OCI-LY7 (cell line): ENCODE measurements at regions not wholly inside any gene's neighbourhood (a gene's known extent, or its start where the extent isn't known, plus 50 kb on each side); places are given as distances from the start of the nearest gene placed in this dataset.

Experiments used
- BruUV-seq: library from RNA; stranded (reverse); fragments of 400-500 nt; replicated peaks from 2 replicates; lab custom pipeline; 2021; lab: Mats Ljungman, UMichigan
- CTCF ChIA-PET: fragments of 300-600 bp; sonication (Branson Sonifier 250); formaldehyde crosslinking; loops from one replicate; lab custom pipeline; 2022; ENCODE audit warnings: antibody characterized with exemption; ENCODE audit not compliant: unreplicated experiment; lab: Charles Lee
- POLR2A ChIA-PET: fragments of 300-600 bp; sonication (Branson Sonifier 250); formaldehyde crosslinking; loops from one replicate; lab custom pipeline; 2022; ENCODE audit warnings: antibody characterized with exemption; lab: Charles Lee
- DNase-seq: peaks from one replicate; pipeline ENCODE4 v3.0.0-alpha.2; 2015; ENCODE audit warnings: low spot score
- H2AFZ ChIP-seq: fragments of 200-600 bp; sonication (generic), shearing (Covaris generic); 2 replicates; pipeline ENCODE4 v1.6.1; 2014; ENCODE audit warnings: mild to moderate bottlenecking, antibody characterized with exemption, low read length, moderate library complexity
- H3K27ac ChIP-seq: fragments of 200-600 bp; sonication (generic); 2 replicates; pipeline ENCODE4 v1.5.1; 2014; ENCODE audit warnings: mixed run types, low read depth, mild to moderate bottlenecking, moderate library complexity, low read length, inconsistent platforms; ENCODE audit not compliant: poor library complexity, severe bottlenecking
- H3K36me3 ChIP-seq: fragments of 200-600 bp; sonication (generic); 2 replicates; pipeline ENCODE4 v1.6.1; 2014; ENCODE audit warnings: mild to moderate bottlenecking, antibody characterized with exemption, low read length, moderate library complexity, mixed read lengths; ENCODE audit not compliant: insufficient read depth
- H3K4me1 ChIP-seq: fragments of 200-600 bp; sonication (generic); 2 replicates; pipeline ENCODE4 v1.5.1; 2014; ENCODE audit warnings: mild to moderate bottlenecking, low read length; ENCODE audit not compliant: insufficient read depth, poor library complexity, severe bottlenecking
- H3K4me2 ChIP-seq: fragments of 200-600 bp; sonication (generic); 2 replicates; pipeline ENCODE4 v1.6.1; 2014; ENCODE audit warnings: mild to moderate bottlenecking, low read length
- H3K4me3 ChIP-seq: fragments of 200-600 bp; sonication (generic); 2 replicates; pipeline ENCODE4 v1.5.1; 2014; ENCODE audit warnings: mild to moderate bottlenecking, low read depth, low read length; ENCODE audit not compliant: poor library complexity, severe bottlenecking
- H3K79me2 ChIP-seq: fragments of 200-600 bp; sonication (generic); 2 replicates; pipeline ENCODE4 v1.6.1; 2016; ENCODE audit warnings: low read depth, mild to moderate bottlenecking, low read length, moderate library complexity, mixed read lengths; ENCODE audit not compliant: insufficient read depth
- H3K9me2 ChIP-seq: fragments of 200-600 bp; sonication (generic); 2 replicates; pipeline ENCODE4 v1.6.1; 2016; ENCODE audit warnings: mild to moderate bottlenecking, low read length, mixed read lengths; ENCODE audit not compliant: insufficient read depth
- H3K9me3 ChIP-seq: fragments of 200-600 bp; sonication (generic); 2 replicates; pipeline ENCODE4 v1.6.1; 2014; ENCODE audit warnings: mild to moderate bottlenecking, mixed run types, low read length, mixed read lengths
- H4K20me1 ChIP-seq: fragments of 200-600 bp; sonication (generic); 2 replicates; pipeline ENCODE4 v1.6.1; 2014; ENCODE audit warnings: mild to moderate bottlenecking, antibody characterized with exemption, low read length, moderate library complexity, mixed read lengths; ENCODE audit not compliant: insufficient read depth
- CTCF ChIP-seq: fragments of 200-600 bp; sonication (generic); conservative IDR thresholded peaks from 2 replicates; pipeline ENCODE4 v1.5.1; 2014; ENCODE audit warnings: mild to moderate bottlenecking, antibody characterized with exemption, low read length, moderate library complexity, mixed read lengths
- EZH2phosphoT487 ChIP-seq: fragments of 200-600 bp; sonication (generic); IDR thresholded peaks from 2 replicates; pipeline ENCODE4 v1.6.1; 2018; ENCODE audit warnings: low read depth, borderline replicate concordance, mild to moderate bottlenecking, mixed run types, antibody characterized with exemption, low read length, moderate library complexity, mixed read lengths
- intact Hi-C: fragments of 100-400 bp; cut with micrococcal nuclease; formaldehyde crosslinking; loops from one replicate; pipeline ENCODE4 v1.10.0; 2022; ENCODE audit not compliant: unreplicated experiment

- Histone ChIP-seq H3K4me1 (no peaks in the 10 kb centered on the region), H3K4me3 (no peak overlapping the region), H3K79me2 (no peaks in the 10 kb centered on the region), H3K9me2 (no peaks in the 10 kb centered on the region), H3K36me3 (no peaks in the 10 kb centered on the region), H3K4me2 (no peak overlapping the region), H3K27ac (no peak overlapping the region), H3K9me3 (no peaks in the 10 kb centered on the region), H2AFZ (no peak overlapping the region), H4K20me1 (no peaks in the 10 kb centered on the region)
- no TSS peak for BruUV-seq
- POLR2A ChIA-PET = no interaction called here
- intact Hi-C loops = no loop called here
- no peak for DNase-seq
- no peak for TF ChIP-seq EZH2phosphoT487
- TF ChIP-seq CTCF = no peak
- CTCF ChIA-PET = no interaction called here
Measured at GRCh38 chr6:51241376-51241775, 422.7 kb downstream of the TFAP2B start.

GRCh38 chr6:51249798-51250197, 431.1 kb downstream of the TFAP2B start:
- H4K20me1 ChIP-seq = no peaks in the 10 kb centered on the region
- H3K9me3 ChIP-seq = no peaks in the 10 kb centered on the region
- H3K27ac ChIP-seq = no peak overlapping the region
- no peaks in the 10 kb centered on the region for H3K36me3 ChIP-seq
- H3K4me3 ChIP-seq = no peak overlapping the region
- H3K4me1 ChIP-seq = no peaks in the 10 kb centered on the region
- no peak overlapping the region for H2AFZ ChIP-seq
- ChIA-PET POLR2A (no interaction called here), CTCF (no interaction called here)
- no peak for TF ChIP-seq CTCF
- TF ChIP-seq EZH2phosphoT487 = no peak
- no peaks in the 10 kb centered on the region for H3K9me2 ChIP-seq
- no peak for DNase-seq
- BruUV-seq = no TSS peak
- no peaks in the 10 kb centered on the region for H3K79me2 ChIP-seq
- H3K4me2 ChIP-seq = no peak overlapping the region
- intact Hi-C loops = no loop called here

- Histone ChIP-seq H3K9me3 (no peaks in the 10 kb centered on the region), H3K27ac (no peak overlapping the region), H3K79me2 (no peaks in the 10 kb centered on the region), H3K4me2 (no peak overlapping the region), H3K4me3 (no peak overlapping the region), H3K4me1 (no peaks in the 10 kb centered on the region), H3K9me2 (no peaks in the 10 kb centered on the region), H2AFZ (no peak overlapping the region), H3K36me3 (no peaks in the 10 kb centered on the region), H4K20me1 (no peaks in the 10 kb centered on the region)
- no peak for TF ChIP-seq EZH2phosphoT487
- ChIA-PET CTCF (no interaction called here), POLR2A (no interaction called here)
- intact Hi-C loops = no loop called here
- DNase-seq = no peak
- no TSS peak for BruUV-seq
Measured at GRCh38 chr6:51250317-51250716, 431.6 kb downstream of the TFAP2B start.
